ENCODE measurements at regions not wholly inside any gene's neighbourhood (a gene's known extent, or its start where the extent isn't known, plus 50 kb on each side); places are given as distances from the start of the nearest gene placed in this dataset.

- ATAC-seq (no peak), DNase-seq (no peak)
- Mint-ChIP-seq H3K36me3 (ENCODE audit: low read depth) (no peaks in the 10 kb centered on the region), H3K4me1 (no peaks in the 10 kb centered on the region), H3K27ac (no peak overlapping the region), H3K9me3 (no peaks in the 10 kb centered on the region), H3K27me3 (peaks cover 2% of the 10 kb centered on the region), H3K4me3 (no peak overlapping the region)
Measured at GRCh38 chr6:165973473-165973872, 194.2 kb downstream of the TBXT start.

GRCh38 chr6:165972139-165972802 lies 195.4 kb downstream of the TBXT start:
- ATAC-seq: no peak
- Mint-ChIP-seq H3K4me1 (no peaks in the 10 kb centered on the region), H3K4me3 (no peak overlapping the region)

GRCh38 chr6:165971202-165971601 lies 196.4 kb downstream of the TBXT start:
- Mint-ChIP-seq H3K27ac (no peak overlapping the region), H3K4me3 (no peak overlapping the region), H3K9me3 (no peaks in the 10 kb centered on the region), H3K4me1 (no peaks in the 10 kb centered on the region), H3K27me3 (peaks cover 2% of the 10 kb centered on the region), H3K36me3 (ENCODE audit: low read depth) (no peaks in the 10 kb centered on the region)
- ATAC-seq: no peak
- no peak for DNase-seq

More at GRCh38 chr6:165972139-165972802, 195.4 kb downstream of the TBXT start:
- no peaks in the 10 kb centered on the region for H3K36me3 Mint-ChIP-seq (ENCODE audit: low read depth)
- no peaks in the 10 kb centered on the region for H3K9me3 Mint-ChIP-seq
- H3K27me3 Mint-ChIP-seq: peaks cover 2% of the 10 kb centered on the region
- H3K27ac Mint-ChIP-seq: no peak overlapping the region
- no peak for DNase-seq

GRCh38 chr6:165970001-165970400 lies 197.7 kb downstream of the TBXT start:
- Mint-ChIP-seq H3K27ac (no peak overlapping the region), H3K27me3 (peaks cover 2% of the 10 kb centered on the region), H3K4me3 (no peak overlapping the region), H3K36me3 (ENCODE audit: low read depth) (no peaks in the 10 kb centered on the region), H3K9me3 (no peaks in the 10 kb centered on the region), H3K4me1 (no peaks in the 10 kb centered on the region)
- no peak for DNase-seq
- ATAC-seq: no peak

- H3K4me1 Mint-ChIP-seq: no peaks in the 10 kb centered on the region
- H3K27me3 Mint-ChIP-seq: peaks cover 2% of the 10 kb centered on the region
- no peaks in the 10 kb centered on the region for H3K36me3 Mint-ChIP-seq (ENCODE audit: low read depth)
- H3K9me3 Mint-ChIP-seq: no peaks in the 10 kb centered on the region
- no peak overlapping the region for H3K27ac Mint-ChIP-seq
- ATAC-seq: no peak
- H3K4me3 Mint-ChIP-seq: no peak overlapping the region
- DNase-seq: no peak
Measured at GRCh38 chr6:165969184-165969583, 198.5 kb downstream of the TBXT start.

- Mint-ChIP-seq H3K4me1 (no peaks in the 10 kb centered on the region), H3K4me3 (no peak overlapping the region), H3K27ac (no peak overlapping the region), H3K9me3 (no peaks in the 10 kb centered on the region), H3K27me3 (peaks cover 2% of the 10 kb centered on the region), H3K36me3 (ENCODE audit: low read depth) (no peaks in the 10 kb centered on the region)
- no peak for ATAC-seq
- DNase-seq: no peak
Measured at GRCh38 chr6:165968408-165968807, 199.2 kb downstream of the TBXT start.

- DNase-seq (no peak), ATAC-seq (no peak)
- Mint-ChIP-seq H3K4me1 (no peaks in the 10 kb centered on the region), H3K36me3 (ENCODE audit: low read depth) (no peaks in the 10 kb centered on the region), H3K27me3 (peaks cover 2% of the 10 kb centered on the region), H3K4me3 (no peak overlapping the region), H3K27ac (no peak overlapping the region), H3K9me3 (no peaks in the 10 kb centered on the region)
Measured at GRCh38 chr6:165967810-165968407, 199.7 kb downstream of the TBXT start.

GRCh38 chr6:165963750-165964149 lies 203.9 kb downstream of the TBXT start:
- ATAC-seq (no peak), DNase-seq (no peak)
- Mint-ChIP-seq H3K4me1 (no peaks in the 10 kb centered on the region), H3K36me3 (ENCODE audit: low read depth) (no peaks in the 10 kb centered on the region), H3K9me3 (no peaks in the 10 kb centered on the region), H3K4me3 (no peak overlapping the region), H3K27ac (no peak overlapping the region), H3K27me3 (no peaks in the 10 kb centered on the region)

GRCh38 chr6:165962366-165962765 lies 205.3 kb downstream of the TBXT start:
- Mint-ChIP-seq H3K27me3 (no peaks in the 10 kb centered on the region), H3K4me1 (no peaks in the 10 kb centered on the region), H3K27ac (no peak overlapping the region), H3K9me3 (no peaks in the 10 kb centered on the region), H3K4me3 (no peak overlapping the region), H3K36me3 (ENCODE audit: low read depth) (no peaks in the 10 kb centered on the region)
- ATAC-seq (no peak), DNase-seq (no peak)

- Mint-ChIP-seq H3K27ac (no peak overlapping the region), H3K9me3 (no peaks in the 10 kb centered on the region), H3K36me3 (ENCODE audit: low read depth) (no peaks in the 10 kb centered on the region), H3K4me3 (no peak overlapping the region), H3K4me1 (no peaks in the 10 kb centered on the region), H3K27me3 (no peaks in the 10 kb centered on the region)
- no peak for DNase-seq
- no peak for ATAC-seq
Measured at GRCh38 chr6:165961233-165961632, 206.4 kb downstream of the TBXT start.

- H3K27me3 Mint-ChIP-seq: no peaks in the 10 kb centered on the region
- no peak overlapping the region for H3K4me3 Mint-ChIP-seq
- ATAC-seq (no peak), DNase-seq (no peak)
- H3K4me1 Mint-ChIP-seq: no peaks in the 10 kb centered on the region
- H3K27ac Mint-ChIP-seq: no peak overlapping the region
- H3K9me3 Mint-ChIP-seq: no peaks in the 10 kb centered on the region
- no peaks in the 10 kb centered on the region for H3K36me3 Mint-ChIP-seq (ENCODE audit: low read depth)
Measured at GRCh38 chr6:165960695-165961094, 207.0 kb downstream of the TBXT start.

- no peak overlapping the region for H3K27ac Mint-ChIP-seq
- no peaks in the 10 kb centered on the region for H3K9me3 Mint-ChIP-seq
- H3K4me1 Mint-ChIP-seq: no peaks in the 10 kb centered on the region
- H3K4me3 Mint-ChIP-seq: no peak overlapping the region
- no peak for DNase-seq
- no peaks in the 10 kb centered on the region for H3K36me3 Mint-ChIP-seq (ENCODE audit: low read depth)
- peaks cover 3% of the 10 kb centered on the region for H3K27me3 Mint-ChIP-seq
- ATAC-seq: no peak
Measured at GRCh38 chr6:165959627-165960026, 208.0 kb downstream of the TBXT start.

GRCh38 chr6:165956874-165957273 lies 210.8 kb downstream of the TBXT start:
- no peak for ATAC-seq

GRCh38 chr6:165952514-165952913 lies 215.1 kb downstream of the TBXT start:
- Mint-ChIP-seq H3K36me3 (ENCODE audit: low read depth) (no peaks in the 10 kb centered on the region), H3K27me3 (peaks cover 5% of the 10 kb centered on the region), H3K4me3 (no peak overlapping the region), H3K4me1 (no peaks in the 10 kb centered on the region), H3K9me3 (no peaks in the 10 kb centered on the region), H3K27ac (no peak overlapping the region)
- no peak for DNase-seq
- ATAC-seq: no peak

More at GRCh38 chr6:165956874-165957273, 210.8 kb downstream of the TBXT start:
- Mint-ChIP-seq H3K4me1 (no peaks in the 10 kb centered on the region), H3K4me3 (no peak overlapping the region), H3K27me3 (peaks cover 3% of the 10 kb centered on the region), H3K36me3 (ENCODE audit: low read depth) (no peaks in the 10 kb centered on the region), H3K27ac (no peak overlapping the region), H3K9me3 (no peaks in the 10 kb centered on the region)
- no peak for DNase-seq

- no peaks in the 10 kb centered on the region for H3K4me1 Mint-ChIP-seq
- ATAC-seq (no peak), DNase-seq (no peak)
- H3K27ac Mint-ChIP-seq: no peak overlapping the region
- peaks cover 6% of the 10 kb centered on the region for H3K27me3 Mint-ChIP-seq
- no peaks in the 10 kb centered on the region for H3K36me3 Mint-ChIP-seq (ENCODE audit: low read depth)
- H3K9me3 Mint-ChIP-seq: no peaks in the 10 kb centered on the region
- H3K4me3 Mint-ChIP-seq: no peak overlapping the region
Measured at GRCh38 chr6:165950316-165950715, 217.3 kb downstream of the TBXT start.

Measured in activated naive CD8-positive, alpha-beta T cell treated with anti-CD3 and anti-CD28 coated beads, Interleukin-2, amount 50 U/mL, for 24 hours (primary cell).